Activated T-cell treated with anti-CD3 and anti-CD28 coated beads, Interleukin-2, amount 50 U/mL, for 1 hour (primary cell): ENCODE measurements at regions not wholly inside any gene's neighbourhood (a gene's known extent, or its start where the extent isn't known, plus 50 kb on each side); places are given as distances from the start of the nearest gene placed in this dataset.

Experiments
- DNase-seq: peaks from one replicate; pipeline ENCODE4 v3.0.0-alpha.2; 2020

DNA sequence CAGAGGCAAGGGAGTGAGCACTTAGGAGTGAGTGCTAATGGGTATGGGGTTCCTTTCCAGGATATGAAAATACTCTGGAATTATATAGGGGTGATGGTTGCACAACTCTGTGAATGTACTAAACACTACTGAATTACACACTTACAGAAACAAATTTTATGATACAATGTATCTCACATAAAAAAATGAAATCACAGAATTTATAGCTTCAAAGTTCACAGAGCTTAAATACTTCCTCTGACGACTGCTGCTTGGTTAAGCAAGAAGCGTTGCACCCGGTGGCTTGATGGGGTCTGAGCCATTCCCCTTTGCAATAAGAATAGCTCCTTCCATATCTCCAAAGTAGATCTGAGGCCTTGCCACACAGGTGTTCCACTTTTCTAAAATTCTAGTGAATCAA lies 835.1 kb downstream of the TSN start:
- no peak for DNase-seq

DNA sequence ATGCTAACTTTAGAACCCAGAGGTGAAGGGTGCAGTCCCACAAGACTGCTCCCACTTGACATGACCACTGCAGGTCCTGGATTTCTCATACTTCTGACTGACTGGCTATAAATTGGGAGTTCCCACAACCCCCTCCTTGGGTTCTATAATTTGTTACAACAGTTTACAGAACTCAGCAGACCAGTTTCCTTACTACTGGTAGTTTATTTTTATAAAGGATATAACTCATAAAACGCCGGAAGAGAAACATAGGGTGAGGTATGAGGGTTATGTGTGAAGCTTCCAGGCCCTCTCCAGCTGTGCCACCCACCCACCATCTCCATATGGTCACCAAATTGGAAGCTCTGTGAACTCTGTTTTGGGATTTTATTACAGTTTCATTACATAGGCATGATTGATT lies 839.6 kb downstream of the TSN start:
- no peak for DNase-seq

DNA sequence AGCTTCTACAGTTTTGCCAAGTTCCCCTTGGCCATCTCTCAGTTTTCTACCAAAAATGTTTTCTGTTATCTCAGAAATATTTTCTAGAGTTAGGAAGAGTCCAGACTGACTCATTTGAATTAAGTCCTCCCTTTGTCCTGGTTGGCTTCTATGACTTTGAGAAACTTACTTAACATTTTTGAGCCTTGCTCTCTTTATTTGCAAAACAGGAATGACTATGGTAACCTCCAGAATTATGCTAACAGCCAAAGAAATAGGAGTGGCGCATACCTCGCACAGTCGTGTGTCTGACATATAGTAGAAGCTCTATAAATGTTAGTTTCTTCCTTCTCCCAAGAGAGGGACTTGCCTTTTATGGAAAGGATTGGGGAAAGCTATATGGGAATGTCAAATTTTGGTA lies 841.1 kb downstream of the TSN start:
- no peak for DNase-seq

GRCh38 chr2:122598784-122599183 lies 843.3 kb downstream of the TSN start:
- no peak for DNase-seq

DNA sequence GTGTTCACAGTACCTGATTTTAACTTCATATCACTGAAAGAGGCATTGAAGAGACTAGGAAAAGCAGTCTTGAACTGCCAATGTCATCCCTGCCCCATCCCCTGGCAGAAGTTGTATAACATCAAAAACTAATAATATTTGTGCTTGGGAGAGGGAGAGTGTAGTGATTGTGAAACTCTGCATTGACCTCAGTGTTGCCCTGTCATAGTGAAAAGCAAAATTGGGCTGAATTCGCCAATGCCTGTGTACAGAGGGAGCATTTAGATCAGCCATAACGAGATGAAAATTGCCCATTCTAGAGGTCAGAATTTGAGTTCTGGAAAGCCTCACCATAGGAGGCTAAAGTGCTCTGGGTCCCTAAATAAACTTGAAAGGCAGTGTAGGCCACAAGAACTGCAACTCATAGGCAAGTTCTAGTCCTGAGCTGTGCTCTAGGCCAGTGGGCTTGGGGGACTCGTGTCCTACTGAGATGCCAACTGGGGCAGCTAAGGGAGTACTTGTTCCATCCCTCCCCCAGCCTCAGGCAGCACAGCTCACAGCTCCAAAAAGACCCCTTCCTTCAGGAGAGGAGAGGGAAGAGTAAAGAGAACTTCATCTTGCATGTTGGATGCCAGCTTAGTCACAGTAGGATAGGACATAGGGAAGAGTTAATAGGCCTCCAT lies 855.6 kb downstream of the TSN start:
- no peak for DNase-seq

DNA sequence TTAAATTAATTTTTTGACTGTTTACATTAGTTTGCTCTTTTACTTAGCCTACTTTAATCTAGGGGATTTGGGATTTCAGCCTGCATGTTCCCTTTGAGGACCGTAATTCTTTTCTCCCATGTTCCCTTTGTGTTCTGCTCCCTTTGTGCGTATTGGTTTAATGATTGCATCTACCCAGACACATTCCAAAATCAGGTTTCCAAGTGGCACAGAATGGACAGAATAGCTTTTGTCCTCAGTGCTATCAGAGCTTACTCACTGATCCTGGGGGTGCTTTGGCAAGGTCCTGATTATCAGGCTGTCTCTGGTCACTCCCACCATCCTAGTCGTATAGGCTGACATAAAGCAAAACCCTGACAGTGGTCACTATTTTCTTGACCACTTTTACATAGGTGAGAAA lies 867.5 kb downstream of the TSN start:
- DNase-seq = no peak

- no peak for DNase-seq
Measured at GRCh38 chr2:122627388-122627787, 871.9 kb downstream of the TSN start.

- no peak for DNase-seq
Measured at GRCh38 chr2:122634256-122634655, 878.8 kb downstream of the TSN start.

GRCh38 chr2:122634920-122635319 lies 879.5 kb downstream of the TSN start:
- DNase-seq = no peak

DNA sequence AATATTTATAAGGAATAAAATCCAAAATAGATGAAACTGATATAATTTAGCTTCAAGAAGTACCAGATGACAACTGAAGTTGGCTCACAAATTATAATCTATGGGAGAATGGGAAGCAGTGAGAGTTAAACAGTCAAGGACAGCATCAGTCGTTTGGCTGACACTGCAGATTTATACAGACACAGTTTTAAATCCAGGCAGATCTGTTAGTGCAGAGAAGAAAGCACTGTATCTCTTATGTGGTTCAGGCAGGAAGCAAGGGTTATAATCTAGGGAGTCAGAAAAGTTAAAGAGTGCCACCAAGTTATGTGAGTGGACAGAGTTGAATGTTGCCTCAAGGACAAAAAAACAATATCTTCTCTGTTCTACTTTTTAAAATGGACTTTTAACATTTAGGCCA lies 880.2 kb downstream of the TSN start:
- DNase-seq = no peak

- DNase-seq = no peak
Measured at GRCh38 chr2:122636097-122636496, 880.6 kb downstream of the TSN start.

DNA sequence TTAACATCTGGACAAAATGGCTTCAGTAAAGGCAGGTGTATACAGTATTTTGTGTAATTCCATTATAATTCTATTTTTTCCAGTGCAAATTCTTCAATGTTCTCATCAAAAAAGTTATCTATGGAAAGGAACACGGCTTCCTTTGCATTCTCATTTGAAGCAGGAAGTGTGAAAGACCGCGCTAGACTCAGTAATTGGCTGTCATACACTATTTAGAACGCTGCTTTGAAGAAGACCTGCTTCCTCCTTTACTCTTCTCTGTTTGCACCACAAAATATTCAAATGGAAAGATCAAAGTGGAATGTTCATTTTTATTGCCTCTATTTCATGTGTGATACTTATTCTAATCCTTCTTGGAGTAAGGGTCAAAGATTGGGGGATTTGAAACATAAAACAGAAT lies 883.7 kb downstream of the TSN start:
- DNase-seq = no peak

DNA sequence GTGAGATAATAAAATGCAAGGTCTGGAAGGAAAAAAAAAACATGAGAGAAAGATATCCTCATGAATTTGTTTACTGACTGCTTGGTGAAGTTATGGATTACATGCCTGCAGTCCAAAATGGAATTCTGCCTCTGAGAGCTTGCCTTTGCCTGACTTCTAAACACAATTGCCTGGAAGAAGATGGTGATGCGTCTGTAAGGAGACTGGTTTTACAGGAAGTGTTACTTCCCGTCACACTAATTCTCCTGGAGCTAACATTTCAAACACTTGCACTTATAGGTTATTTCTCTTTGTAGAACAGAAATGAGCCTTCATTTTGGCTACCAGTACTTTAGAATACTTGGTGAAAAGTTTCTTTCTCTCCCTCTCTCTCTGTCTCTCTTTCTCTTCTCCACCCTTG lies 884.3 kb downstream of the TSN start:
- no peak for DNase-seq

GRCh38 chr2:122643725-122644329 lies 888.4 kb downstream of the TSN start:
- no peak for DNase-seq

- no peak for DNase-seq
Measured at GRCh38 chr2:122651236-122651635, 895.8 kb downstream of the TSN start.

GRCh38 chr2:122651780-122652179 lies 896.3 kb downstream of the TSN start:
- DNase-seq = no peak

GRCh38 chr2:122652670-122653069 lies 897.2 kb downstream of the TSN start:
- DNase-seq = no peak

DNA sequence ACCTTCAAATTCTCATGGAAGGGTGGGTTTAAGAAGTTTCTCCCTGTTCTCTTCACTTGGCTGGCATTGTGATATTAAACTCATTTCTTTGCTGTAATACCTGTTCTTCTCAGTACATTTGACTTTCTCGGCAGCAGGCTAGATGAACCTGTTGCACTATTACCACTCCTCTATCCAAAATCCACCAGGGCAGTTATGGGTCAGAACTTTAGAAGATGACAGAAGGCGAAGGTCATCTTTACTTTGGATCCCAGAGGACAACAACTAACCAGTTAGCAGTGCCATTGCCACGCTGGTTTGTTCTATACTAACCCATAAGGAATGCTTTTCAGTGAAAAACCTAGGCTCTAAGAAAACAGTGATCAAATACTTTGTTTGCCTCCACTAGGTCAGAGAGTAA lies 901.0 kb downstream of the TSN start:
- DNase-seq = no peak

DNA sequence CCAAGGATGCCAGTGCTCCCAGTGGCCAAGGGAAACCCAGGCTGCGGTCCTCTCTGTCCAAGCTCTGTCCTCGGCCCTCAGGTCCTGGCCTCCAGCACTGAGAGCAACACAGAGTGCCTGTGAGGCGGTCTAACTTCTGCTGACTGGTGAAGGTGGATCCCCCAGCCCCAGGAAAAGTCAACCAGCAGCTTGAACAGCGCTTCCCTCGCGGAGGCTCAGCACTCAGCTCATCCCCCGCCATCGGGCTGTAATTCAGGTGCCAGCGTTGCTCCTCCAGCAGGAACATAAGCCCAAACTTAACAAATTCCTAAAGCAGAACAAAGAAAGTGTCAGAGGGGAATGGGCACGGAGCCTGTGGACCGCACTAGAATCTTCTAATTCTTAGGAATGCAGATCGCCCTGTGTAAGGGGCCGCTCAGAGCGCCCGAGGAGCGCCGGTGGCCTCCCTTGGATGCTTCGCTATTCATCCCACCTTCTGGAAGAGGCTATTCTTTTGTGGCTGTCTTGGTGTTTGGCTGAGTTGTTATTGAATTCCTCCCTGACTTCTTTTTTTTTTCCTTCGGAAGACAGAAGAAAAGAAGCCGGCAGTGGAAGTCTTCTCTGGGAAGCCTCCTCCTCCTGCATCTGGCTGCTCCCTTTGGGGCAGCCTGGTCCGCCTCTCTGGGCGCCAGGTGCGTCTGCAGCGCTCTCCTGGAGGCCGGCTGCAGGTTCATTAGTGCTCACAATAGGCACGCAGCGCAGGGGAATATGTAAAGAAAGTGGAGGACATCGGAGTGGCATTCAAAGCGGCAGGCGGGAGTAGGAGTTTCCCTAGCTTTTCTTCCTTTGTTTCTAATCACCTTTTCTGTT lies 905.6 kb downstream of the TSN start:
- no peak for DNase-seq

- no peak for DNase-seq
Measured at GRCh38 chr2:122663620-122664019, 908.2 kb downstream of the TSN start.

DNA sequence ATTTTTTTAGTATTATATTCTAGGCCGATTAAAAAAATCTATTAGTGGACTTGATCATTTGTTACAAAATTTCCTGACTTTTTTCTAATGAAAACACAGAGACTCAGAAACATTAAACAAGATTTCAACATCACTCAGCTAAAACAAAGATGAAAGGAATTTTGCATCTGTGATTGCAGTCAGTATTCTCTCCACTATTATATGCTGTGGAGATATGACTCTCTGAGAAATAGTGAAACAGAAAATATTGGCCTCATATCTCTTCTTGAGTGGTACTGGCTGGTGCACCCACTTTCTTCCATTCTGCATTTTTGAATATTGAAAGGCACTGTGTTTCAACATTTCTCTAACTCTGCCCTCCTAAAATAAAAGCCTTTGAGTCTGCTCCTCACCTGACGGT lies 914.2 kb downstream of the TSN start:
- no peak for DNase-seq

GRCh38 chr2:122670897-122671296 lies 915.4 kb downstream of the TSN start:
- no peak for DNase-seq

- no peak for DNase-seq
Measured at GRCh38 chr2:122680662-122681061, 925.2 kb downstream of the TSN start.

DNA sequence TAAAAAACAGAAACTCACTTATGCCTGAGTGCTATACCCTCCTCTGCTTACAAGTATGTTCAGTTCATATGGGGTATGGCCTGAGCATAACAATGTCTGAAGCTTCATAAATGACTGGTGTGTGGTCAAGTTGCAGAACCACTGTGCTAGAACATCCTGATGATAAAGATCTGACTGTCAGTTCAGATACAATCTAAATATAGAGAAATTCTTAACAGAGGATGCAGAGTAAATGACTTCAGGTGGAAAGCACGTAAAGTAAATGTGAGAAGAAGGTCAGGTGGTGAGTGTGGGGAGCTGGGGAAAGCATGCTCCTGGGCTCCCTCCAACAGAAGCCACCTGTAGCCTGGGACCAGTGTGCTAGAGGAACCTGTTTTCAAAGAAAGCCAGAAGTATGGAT lies 926.2 kb downstream of the TSN start:
- DNase-seq = no peak
